MCF 10A (cell line): ENCODE measurements at regions not wholly inside any gene's neighbourhood (a gene's known extent, or its start where the extent isn't known, plus 50 kb on each side); places are given as distances from the start of the nearest gene placed in this dataset.

Experiments
- BruUV-seq: library from RNA; stranded (reverse); fragments of 400-500 nt; replicated peaks from 2 replicates; lab custom pipeline; 2021; lab: Mats Ljungman, UMichigan
- CTCF ChIA-PET: fragments of 300-600 bp; sonication (Branson Sonifier 250); formaldehyde crosslinking; extraction: SDS; loops from one replicate; lab custom pipeline; 2021; ENCODE audit warnings: antibody characterized with exemption, inconsistent platforms; lab: Yijun Ruan, JAX
- POLR2A ChIA-PET: fragments of 300-600, 350-650 bp; sonication (Branson Sonifier 250); formaldehyde crosslinking; extraction: SDS; loops from one replicate; lab custom pipeline; 2020; ENCODE audit warnings: antibody characterized with exemption, inconsistent platforms; lab: Yijun Ruan, JAX
- DNase-seq: peaks from one replicate; pipeline ENCODE4 v3.0.0-alpha.2; 2018; ENCODE audit not compliant: unreplicated experiment
- H3K27ac Mint-ChIP-seq: one replicate; pipeline ENCODE4 v1.8.0; 2022; ENCODE audit warnings: mild to moderate bottlenecking, low read depth, mixed read lengths; ENCODE audit not compliant: unreplicated experiment
- H3K27me3 Mint-ChIP-seq: one replicate; pipeline ENCODE4 v1.8.0; 2022; ENCODE audit warnings: mixed read lengths; ENCODE audit not compliant: insufficient read depth, unreplicated experiment
- H3K36me3 Mint-ChIP-seq: one replicate; pipeline ENCODE4 v1.8.0; 2022; ENCODE audit warnings: mild to moderate bottlenecking, moderate library complexity, mixed read lengths; ENCODE audit not compliant: insufficient read depth, unreplicated experiment
- H3K4me1 Mint-ChIP-seq: one replicate; pipeline ENCODE4 v1.8.0; 2022; ENCODE audit warnings: mixed read lengths; ENCODE audit not compliant: insufficient read depth, unreplicated experiment
- H3K4me3 Mint-ChIP-seq: one replicate; pipeline ENCODE4 v1.8.0; 2022; ENCODE audit warnings: mild to moderate bottlenecking, moderate library complexity, mixed read lengths; ENCODE audit not compliant: unreplicated experiment
- H3K9me3 Mint-ChIP-seq: one replicate; pipeline ENCODE4 v1.8.0; 2022; ENCODE audit warnings: mixed read lengths; ENCODE audit not compliant: unreplicated experiment
- intact Hi-C: fragments of 100-400 bp; cut with micrococcal nuclease; formaldehyde crosslinking; loops from 2 replicates; pipeline ENCODE4 v1.14.1; 2022
- TF ChIP-seq, protein P1 (sequence below): fragments of 200-600 bp; IDR thresholded peaks from one replicate; pipeline ENCODE4 v1.8.0; 2022; ENCODE audit warnings: antibody characterized with exemption, mild to moderate bottlenecking; ENCODE audit not compliant: unreplicated experiment

DNA sequence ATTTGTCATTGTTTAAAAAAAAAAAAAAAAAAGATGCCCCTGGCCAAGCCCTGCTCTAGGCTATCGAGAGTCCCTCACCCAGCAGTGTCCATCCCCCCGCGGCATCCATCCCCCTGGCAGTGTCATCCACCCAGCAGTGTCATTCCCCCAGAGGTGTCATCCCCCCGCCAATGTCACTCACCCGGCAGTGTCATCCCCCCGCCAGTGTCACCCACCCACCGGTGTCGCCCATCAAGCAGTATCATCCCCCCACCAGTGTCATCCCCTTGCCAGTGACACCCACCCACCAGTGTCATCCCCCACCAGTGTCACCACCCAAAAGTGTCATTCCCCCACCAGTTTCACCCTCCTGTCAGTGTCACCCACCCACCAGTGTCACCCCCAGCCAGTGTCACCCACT is 99.3 kb upstream of the PRR20G start:
- H3K27ac Mint-ChIP-seq: no peak overlapping the region
- no peak for DNase-seq
- TF ChIP-seq, protein P1, sequence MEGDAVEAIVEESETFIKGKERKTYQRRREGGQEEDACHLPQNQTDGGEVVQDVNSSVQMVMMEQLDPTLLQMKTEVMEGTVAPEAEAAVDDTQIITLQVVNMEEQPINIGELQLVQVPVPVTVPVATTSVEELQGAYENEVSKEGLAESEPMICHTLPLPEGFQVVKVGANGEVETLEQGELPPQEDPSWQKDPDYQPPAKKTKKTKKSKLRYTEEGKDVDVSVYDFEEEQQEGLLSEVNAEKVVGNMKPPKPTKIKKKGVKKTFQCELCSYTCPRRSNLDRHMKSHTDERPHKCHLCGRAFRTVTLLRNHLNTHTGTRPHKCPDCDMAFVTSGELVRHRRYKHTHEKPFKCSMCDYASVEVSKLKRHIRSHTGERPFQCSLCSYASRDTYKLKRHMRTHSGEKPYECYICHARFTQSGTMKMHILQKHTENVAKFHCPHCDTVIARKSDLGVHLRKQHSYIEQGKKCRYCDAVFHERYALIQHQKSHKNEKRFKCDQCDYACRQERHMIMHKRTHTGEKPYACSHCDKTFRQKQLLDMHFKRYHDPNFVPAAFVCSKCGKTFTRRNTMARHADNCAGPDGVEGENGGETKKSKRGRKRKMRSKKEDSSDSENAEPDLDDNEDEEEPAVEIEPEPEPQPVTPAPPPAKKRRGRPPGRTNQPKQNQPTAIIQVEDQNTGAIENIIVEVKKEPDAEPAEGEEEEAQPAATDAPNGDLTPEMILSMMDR: no peak
- H3K4me3 Mint-ChIP-seq: no peak overlapping the region
- peaks cover 7% of the 10 kb centered on the region for H3K4me1 Mint-ChIP-seq
- H3K9me3 Mint-ChIP-seq: peaks cover 3% of the 10 kb centered on the region
- POLR2A ChIA-PET: no interaction called here
- CTCF ChIA-PET: interaction anchor here (0.6 kb wide), 1 partner anchor 159 kb away, joined by 3 read pairs; no protein-coding TSS in a partner anchor
- intact Hi-C loops: no loop called here
- no TSS peak for BruUV-seq
- peaks cover 20% of the 10 kb centered on the region for H3K27me3 Mint-ChIP-seq
- no peaks in the 10 kb centered on the region for H3K36me3 Mint-ChIP-seq

DNA sequence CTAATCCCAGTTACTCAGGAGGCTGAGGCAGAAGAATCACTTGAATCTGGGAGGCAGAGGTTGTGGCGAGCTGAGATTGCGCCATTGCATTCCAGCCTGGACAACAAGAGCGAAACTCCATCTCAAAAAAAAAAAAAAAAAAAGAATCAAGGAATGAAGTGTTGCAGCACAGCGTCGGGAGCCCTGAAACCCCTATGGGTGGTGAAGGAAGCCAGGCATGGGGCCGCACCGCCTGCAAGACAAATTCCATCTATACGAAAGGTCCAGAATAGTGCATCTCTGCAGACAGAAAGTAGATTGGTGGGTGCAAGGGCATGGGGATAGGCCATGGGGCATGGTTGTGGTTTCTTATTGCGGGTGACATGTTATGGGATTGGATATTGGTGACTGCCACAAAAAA is 98.6 kb upstream of the PRR20G start:
- intact Hi-C loops: no loop called here
- TF ChIP-seq, protein P1: no peak
- no TSS peak for BruUV-seq
- no peaks in the 10 kb centered on the region for H3K36me3 Mint-ChIP-seq
- H3K4me1 Mint-ChIP-seq: peaks cover 7% of the 10 kb centered on the region
- H3K9me3 Mint-ChIP-seq: peaks cover 8% of the 10 kb centered on the region
- no peak overlapping the region for H3K4me3 Mint-ChIP-seq
- no peak for DNase-seq
- no peak overlapping the region for H3K27ac Mint-ChIP-seq
- ChIA-PET CTCF (interaction anchor here (0.6 to 0.7 kb wide), 2 partner anchors 104 to 160 kb away, joined by 3 to 5 read pairs; no protein-coding TSS in a partner anchor), POLR2A (no interaction called here)
- peaks cover 20% of the 10 kb centered on the region for H3K27me3 Mint-ChIP-seq

DNA sequence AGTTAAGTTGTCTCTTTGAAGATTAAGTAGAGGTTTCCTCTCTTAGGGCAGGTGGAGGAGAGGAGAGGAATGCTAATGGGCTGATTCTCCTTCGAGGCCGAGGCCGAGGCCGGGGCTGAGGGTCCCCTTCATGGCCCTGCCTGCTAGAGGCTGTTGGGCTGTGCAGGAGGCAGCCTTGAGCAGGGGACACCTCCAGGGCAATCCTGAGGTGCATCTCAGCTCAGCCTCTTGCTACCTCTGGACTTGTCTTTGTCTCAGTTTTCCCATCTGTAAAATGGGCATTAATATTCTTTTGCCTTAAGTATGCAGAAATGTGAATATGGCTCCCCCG is 97.7 kb upstream of the PRR20G start:
- Mint-ChIP-seq H3K36me3 (no peaks in the 10 kb centered on the region), H3K27me3 (peaks cover 29% of the 10 kb centered on the region), H3K4me3 (no peak overlapping the region), H3K9me3 (peaks cover 8% of the 10 kb centered on the region), H3K27ac (no peak overlapping the region), H3K4me1 (peaks cover 7% of the 10 kb centered on the region)
- ChIA-PET POLR2A (no interaction called here), CTCF (interaction anchor here (0.6 to 1.1 kb wide), 2 partner anchors 158 to 260 kb away, joined by 3 read pairs; no protein-coding TSS in a partner anchor)
- intact Hi-C loops: no loop called here
- no peak for DNase-seq
- TF ChIP-seq, protein P1: no peak
- BruUV-seq: no TSS peak

DNA sequence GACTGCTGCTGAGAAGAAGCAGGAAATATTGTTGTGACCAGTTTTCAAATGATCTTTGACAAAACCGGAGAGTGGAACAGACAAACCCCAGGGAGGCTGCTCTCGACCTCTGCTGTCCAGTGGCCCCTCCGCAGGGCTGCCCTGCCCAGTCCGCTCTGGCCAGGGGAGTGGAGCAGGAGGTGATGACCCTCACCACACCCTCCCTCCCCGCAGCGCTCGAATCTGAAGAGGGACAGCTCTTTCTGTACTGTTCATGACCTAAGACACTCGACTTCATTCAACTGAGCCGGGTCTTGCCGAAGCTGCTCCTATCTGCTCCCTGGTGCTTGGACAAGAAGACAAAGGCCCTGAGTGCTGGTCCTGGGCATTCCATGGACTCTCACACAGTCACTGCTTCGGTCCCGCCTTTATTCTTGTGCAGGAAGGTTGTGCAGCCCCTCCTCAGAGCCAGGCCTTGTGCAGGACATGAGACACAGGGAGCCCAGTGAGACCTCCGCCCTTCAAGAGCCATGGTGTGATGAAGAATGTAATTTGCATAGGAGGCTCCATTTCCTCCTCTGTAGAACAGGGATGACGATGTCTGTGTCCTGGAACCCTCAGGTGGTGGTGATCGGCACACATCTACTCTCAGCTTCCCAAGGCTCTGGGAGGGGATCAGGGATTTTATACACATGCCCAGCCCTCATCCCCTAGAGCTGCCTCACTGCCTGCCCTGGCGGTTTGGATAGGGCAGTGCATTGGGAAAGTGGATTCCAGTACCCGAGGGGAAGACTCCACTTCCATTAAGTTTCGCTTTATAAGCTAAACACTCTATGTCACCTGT is 97.1 kb upstream of the PRR20G start:
- no peak for DNase-seq
- Mint-ChIP-seq H3K9me3 (peaks cover 8% of the 10 kb centered on the region), H3K27me3 (peaks cover 33% of the 10 kb centered on the region), H3K4me3 (no peak overlapping the region), H3K36me3 (no peaks in the 10 kb centered on the region), H3K27ac (no peak overlapping the region), H3K4me1 (peaks cover 7% of the 10 kb centered on the region)
- TF ChIP-seq, protein P1: no peak
- ChIA-PET CTCF (interaction anchor here (0.6 to 1.1 kb wide), 2 partner anchors 158 to 259 kb away, joined by 3 read pairs; no protein-coding TSS in a partner anchor), POLR2A (no interaction called here)
- BruUV-seq: no TSS peak
- intact Hi-C loops: no loop called here
